HepG2 (cell line): ENCODE measurements at regions not wholly inside any gene's neighbourhood (a gene's known extent, or its start where the extent isn't known, plus 50 kb on each side); places are given as distances from the start of the nearest gene placed in this dataset.

Source experiments
- ATAC-seq: fragments of 200-7000 bp; cut with Tn5 transposase; 3 replicates; pipeline ENCODE4 v1.9.1; 2020; ENCODE audit warnings: mild to moderate bottlenecking, moderate library complexity
- BruUV-seq: library from RNA; stranded (reverse); fragments of 400-500 nt; replicated peaks from 2 replicates; lab custom pipeline; 2021; lab: Mats Ljungman, UMichigan
- CTCF ChIA-PET: fragments of 300-600 bp; formaldehyde crosslinking; extraction: SDS; loops from one replicate; lab custom pipeline; 2021; ENCODE audit warnings: low total read pairs, inconsistent platforms, low intra/inter-chr PET ratio; lab: Yijun Ruan, JAX
- POLR2A ChIA-PET: fragments of 350-600 bp; sonication (Branson Sonifier 250); formaldehyde crosslinking; loops from one replicate; lab custom pipeline; 2020; ENCODE audit warnings: antibody characterized with exemption, inconsistent platforms; lab: Yijun Ruan, JAX
- DNase-seq: peaks from one replicate; pipeline ENCODE4 v3.0.0-alpha.2; 2015; ENCODE audit warnings: low spot score
- FAIRE-seq: peaks from 3 replicates; lab custom pipeline; 2011; peaks lifted over from hg19 to GRCh38; lab: Jason Lieb, UNC
- H2AFZ ChIP-seq: one replicate; pipeline ENCODE4 v1.6.1; 2011; ENCODE audit warnings: low read length, inconsistent platforms
- H3K27ac ChIP-seq: fragments of 300-600 bp; 3 replicates; pipeline ENCODE4 v1.8.0; 2011; ENCODE audit warnings: mixed run types, mild to moderate bottlenecking, mixed read lengths, low read length, inconsistent platforms; ENCODE audit not compliant: insufficient read depth; ENCODE audit errors: extremely low read length
- H3K27me3 ChIP-seq, 2 experiments: fragments of 200-600 bp in 1 of 2; 2 replicates in 1 of 2; 3 replicates in 1 of 2; pipeline versions ENCODE4 v1.6.0 to v1.8.0; 2011; ENCODE audit warnings: low read length in 2 of 2, mild to moderate bottlenecking in 2 of 2, moderate library complexity in 2 of 2, inconsistent platforms in 1 of 2; ENCODE audit not compliant: insufficient read depth in 2 of 2, control insufficient read depth in 1 of 2
- H3K36me3 ChIP-seq, 2 experiments: fragments of 200-600 bp in 1 of 2; replicated peaks in 1 of 2; 2 replicates in 1 of 2; 3 replicates in 1 of 2; pipeline versions ENCODE4 v1.5.1 to v1.8.0; 2011; ENCODE audit warnings: low read length in 2 of 2, inconsistent platforms in 1 of 2; ENCODE audit not compliant: insufficient read depth in 2 of 2, control insufficient read depth in 1 of 2
- H3K4me1 ChIP-seq: 2 replicates; pipeline ENCODE4 v1.5.1; 2012; ENCODE audit warnings: low read length, inconsistent platforms; ENCODE audit not compliant: insufficient read depth
- H3K4me2 ChIP-seq: 2 replicates; pipeline ENCODE4 v1.6.0; 2011; ENCODE audit warnings: low read depth, low read length, inconsistent platforms
- H3K4me3 ChIP-seq, 3 experiments: fragments of 200-600 bp in 1 of 3; sonication (generic), shearing (Covaris generic) in 1 of 3; replicated peaks in 1 of 3; 2 replicates each; pipeline ENCODE4 v1.5.1; 2011 to 2016; ENCODE audit warnings: low read length in 3 of 3, inconsistent platforms in 2 of 3, low read depth in 2 of 3, mild to moderate bottlenecking in 2 of 3, control low read depth in 1 of 3, mixed read lengths in 1 of 3; ENCODE audit not compliant: insufficient read depth in 1 of 3
- H3K79me2 ChIP-seq: one replicate; pipeline ENCODE4 v1.6.1; 2011; ENCODE audit warnings: low read length, inconsistent platforms; ENCODE audit not compliant: insufficient read depth
- H3K9ac ChIP-seq: 2 replicates; pipeline ENCODE4 v1.6.0; 2011; ENCODE audit warnings: mild to moderate bottlenecking, low read depth, low read length, inconsistent platforms; ENCODE audit not compliant: insufficient read depth
- H3K9me3 ChIP-seq: 2 replicates; pipeline ENCODE4 v1.5.1; 2012; ENCODE audit warnings: mild to moderate bottlenecking, low read length
- H4K20me1 ChIP-seq: 2 replicates; pipeline ENCODE4 v1.6.0; 2011; ENCODE audit warnings: inconsistent platforms, mild to moderate bottlenecking, low read length, moderate library complexity; ENCODE audit not compliant: insufficient read depth
- ARID4A ChIP-seq: sonication (generic); formaldehyde crosslinking; IDR thresholded peaks from 2 replicates; pipeline ENCODE4 v1.5.0; 2020; ENCODE audit warnings: mild to moderate bottlenecking, missing genetic modification reagents, borderline replicate concordance
- ARNT2 ChIP-seq: sonication (generic); formaldehyde crosslinking; IDR thresholded peaks from 2 replicates; pipeline ENCODE4 v1.8.0; 2022; ENCODE audit warnings: mild to moderate bottlenecking, low read depth, missing genetic modification reagents, moderate library complexity
- FOXM1 ChIP-seq: sonication (generic); formaldehyde crosslinking; IDR thresholded peaks from 2 replicates; pipeline ENCODE4 v1.5.0; 2020; ENCODE audit warnings: missing genetic modification reagents
- KAT7 ChIP-seq: IDR thresholded peaks from 2 replicates; pipeline ENCODE4 v1.6.1; 2018; ENCODE audit warnings: borderline replicate concordance, missing compliant biosample characterization
- ZNF253 ChIP-seq: sonication (generic); formaldehyde crosslinking; IDR thresholded peaks from 2 replicates; pipeline ENCODE4 v1.8.0; 2022; ENCODE audit warnings: mild to moderate bottlenecking, missing genetic modification reagents, borderline replicate concordance
- ZNF564 ChIP-seq: sonication (generic); formaldehyde crosslinking; IDR thresholded peaks from 2 replicates; pipeline ENCODE4 v1.8.1; 2023; ENCODE audit warnings: mild to moderate bottlenecking, missing genetic modification reagents
- ZNF598 ChIP-seq: sonication (generic); formaldehyde crosslinking; IDR thresholded peaks from 2 replicates; pipeline ENCODE4 v1.5.1; 2020; ENCODE audit warnings: mild to moderate bottlenecking, missing genetic modification reagents, borderline replicate concordance
- ZNF790 ChIP-seq: sonication (generic); formaldehyde crosslinking; IDR thresholded peaks from 2 replicates; pipeline ENCODE4 v1.8.0; 2022; ENCODE audit warnings: missing genetic modification reagents, mild to moderate bottlenecking, borderline replicate concordance
- ZNF841 ChIP-seq: sonication (generic); formaldehyde crosslinking; IDR thresholded peaks from 2 replicates; pipeline ENCODE4 v1.8.1; 2023; ENCODE audit warnings: missing genetic modification reagents, borderline replicate concordance
- WGBS: methylation state at CpG from one replicate; pipeline ENCODE4 v1.1.6; 2017; ENCODE audit warnings: low lambda C conversion rate; 5-methylcytosine and 5-hydroxymethylcytosine counted together
- in situ Hi-C: cut with HindIII; loops from 2 replicates; pipeline ENCODE4 v1.10.0; 2017; ENCODE audit warnings: low pct_unique_long_range_greater_than_20kb; ENCODE audit not compliant: extremely low pct_ligation_motif_present
- intact Hi-C: fragments of 100-400 bp; cut with micrococcal nuclease; formaldehyde crosslinking; loops from one replicate; pipeline ENCODE4 v1.10.0; 2022; ENCODE audit not compliant: unreplicated experiment

DNA sequence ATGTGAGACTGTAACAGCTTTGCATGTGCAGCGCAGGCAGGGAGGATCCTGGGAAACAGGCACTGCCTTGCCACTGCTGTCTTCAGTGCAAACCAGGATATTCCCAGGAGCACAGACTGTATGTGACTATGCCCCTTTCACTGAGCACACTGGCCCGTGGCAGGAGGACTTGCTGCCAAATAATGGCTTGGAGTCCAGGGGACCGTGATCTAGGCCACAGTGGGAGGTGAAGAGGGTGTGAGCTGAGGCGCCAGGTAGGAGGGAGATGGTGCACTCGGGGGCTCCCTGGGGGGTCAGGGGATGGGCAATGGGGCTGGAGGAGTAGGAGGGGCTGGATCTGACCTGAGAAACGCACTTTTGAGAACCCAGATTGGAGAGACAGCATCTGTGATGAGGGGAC, 193.4 kb upstream of the ZNF32 start:
- Histone ChIP-seq H3K36me3 (no peaks in the 10 kb centered on the region), H3K27ac (no peak overlapping the region), H2AFZ (no peak overlapping the region), H3K27me3 (peaks cover 0 to 10% of the 10 kb centered on the region in 2 experiments; a peak in 2 of 5 replicates), H4K20me1 (no peaks in the 10 kb centered on the region), H3K9me3 (no peaks in the 10 kb centered on the region), H3K79me2 (no peaks in the 10 kb centered on the region), H3K4me2 (no peak overlapping the region), H3K9ac (no peak overlapping the region), H3K4me3 (no peak overlapping the region), H3K4me1 (no peaks in the 10 kb centered on the region)
- intact Hi-C loops (no loop called here), in situ Hi-C loops (no loop called here)
- no TSS peak for BruUV-seq
- POLR2A ChIA-PET = no interaction called here
- CTCF ChIA-PET = no interaction called here
- DNase-seq = no peak
- no peak for TF ChIP-seq FOXM1 (CRISPR knock-in tag)
- TF ChIP-seq ZNF253 (CRISPR knock-in tag) = no peak
- no peak for TF ChIP-seq ZNF790 (CRISPR knock-in tag)
- no peak for TF ChIP-seq ARID4A (CRISPR knock-in tag)
- TF ChIP-seq ZNF598 (CRISPR knock-in tag) = no peak
- TF ChIP-seq ARNT2 (CRISPR knock-in tag) = no peak
- TF ChIP-seq ZNF564 (CRISPR knock-in tag) = no peak
- no peak for TF ChIP-seq KAT7 (CRISPR knock-in tag)
- TF ChIP-seq ZNF841 = no peak
- FAIRE-seq = no peak
- no peak for ATAC-seq
- WGBS = 3% methylated on average over 5 of the region's 6 CpGs
